ENCODE measurements at regions not wholly inside any gene's neighbourhood (a gene's known extent, or its start where the extent isn't known, plus 50 kb on each side); places are given as distances from the start of the nearest gene placed in this dataset.

DNA sequence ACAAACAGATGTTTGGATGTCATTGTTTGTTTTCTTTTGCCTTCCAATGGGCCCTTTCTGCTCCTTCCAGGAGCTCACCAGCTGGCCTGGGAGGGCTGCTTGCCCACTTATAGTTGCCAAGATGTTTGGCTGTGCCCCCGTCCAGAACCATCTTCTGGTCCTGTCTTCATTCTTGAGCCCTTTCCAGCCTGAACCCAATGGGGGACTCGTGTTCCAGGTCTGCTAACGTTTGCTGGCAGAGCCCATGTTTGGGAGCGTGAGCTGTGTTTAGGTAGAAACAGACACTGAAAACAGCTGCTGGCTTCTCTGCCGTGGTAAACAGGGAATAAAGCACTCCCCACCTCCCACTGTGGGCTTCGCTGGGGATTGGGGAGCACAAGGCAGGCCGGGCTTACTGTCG is 83.2 kb upstream of the SYT13 start:
- Histone ChIP-seq H3K4me3 (ENCODE audit: insufficient read depth, low read depth, low read length) (no peak overlapping the region), H2AFZ (replicated peaks; ENCODE audit: low read length, poor library complexity) (no peak overlapping the region), H3K27me3 (ENCODE audit: control insufficient read depth, insufficient read depth, low read length) (peaks cover 39% of the 10 kb centered on the region), H2BK15ac (ENCODE audit: low read depth, low read length) (no peak overlapping the region), H2BK120ac (ENCODE audit: low read depth, low read length) (no peak overlapping the region), H3K9me3 (ENCODE audit: control insufficient read depth, insufficient read depth, low read length) (no peaks in the 10 kb centered on the region), H3K27ac (ENCODE audit: insufficient read depth, low read length) (no peak overlapping the region), H2BK5ac (ENCODE audit: low read depth, low read length, poor library complexity, severe bottlenecking) (no peak overlapping the region), H3K18ac (ENCODE audit: low read depth, low read length) (no peak overlapping the region), H3K36me3 (ENCODE audit: control insufficient read depth, insufficient read depth, low read length) (no peaks in the 10 kb centered on the region), H3K4ac (ENCODE audit: low read depth, low read length) (no peak overlapping the region), H3K9ac (ENCODE audit: low read depth, low read length) (no peak overlapping the region), H4K8ac (ENCODE audit: low read depth in 2 of 2, low read length in 2 of 2) (no peak overlapping the region), H3K4me2 (ENCODE audit: low read depth, low read length) (no peak overlapping the region), H3K23ac (ENCODE audit: low read depth, low read length) (no peak overlapping the region), H3K4me1 (ENCODE audit: control insufficient read depth, insufficient read depth, low read length) (no peaks in the 10 kb centered on the region), H2BK20ac (ENCODE audit: low read depth, low read length) (no peak overlapping the region), H3K9me1 (ENCODE audit: insufficient read depth, low read length) (no peaks in the 10 kb centered on the region), H3K79me1 (ENCODE audit: low read depth in 1 of 2, low read length in 2 of 2) (no peaks in the 10 kb centered on the region), H3K14ac (replicated peaks; ENCODE audit: low read depth, low read length) (no peak overlapping the region), H2AK9ac (replicated peaks; ENCODE audit: low read depth, low read length, poor library complexity) (no peak overlapping the region), H4K91ac (ENCODE audit: insufficient read depth, low read depth, low read length) (no peak overlapping the region), H2AK5ac (ENCODE audit: low read depth, low read length) (no peak overlapping the region), H4K20me1 (ENCODE audit: insufficient read depth, low read length) (no peaks in the 10 kb centered on the region), H3K56ac (ENCODE audit: extremely low read depth, insufficient read depth, low read length) (no peak overlapping the region), H4K5ac (ENCODE audit: low read depth, low read length) (no peak overlapping the region)
- in situ Hi-C loops (cut with MboI; ENCODE audit: low sequenced_read_pairs) (no loop called here), intact Hi-C loops (cut with micrococcal nuclease) (no loop called here), dilution Hi-C loops (cut with HindIII; ENCODE audit: low sequenced_read_pairs, unreplicated experiment) (no loop called here)
- WGBS, 2 experiments (ENCODE audit: extremely low coverage in 2 of 2, insufficient read length in 1 of 2): 0% methylated on average over 1 of the region's 8 CpGs; no CpG with 5 or more reads in 1 of the 2 experiments
- no peak for DNase-seq
- CTCF ChIA-PET: interaction anchor here (1.3 kb wide), 1 partner anchor 402 kb away, joined by 4 read pairs; no protein-coding TSS in a partner anchor
- no peak for ATAC-seq (ENCODE audit: low read depth)
- no TSS peak for BruUV-seq (replicated peaks)
- TF ChIP-seq CHD1 (IDR thresholded peaks at IDR 0.05; ENCODE audit: low read depth, low read length) (no peak), RFX5 (IDR thresholded peaks at IDR 0.05; ENCODE audit: low read depth, low read length) (no peak), MAZ (IDR thresholded peaks at IDR 0.05; ENCODE audit: borderline replicate concordance, low read depth, low read length) (no peak), SMC3 (IDR thresholded peaks at IDR 0.05; ENCODE audit: low read depth, low read length) (no peak), RCOR1 (IDR thresholded peaks at IDR 0.05; ENCODE audit: insufficient replicate concordance, low read length) (no peak), CEBPB (IDR thresholded peaks at IDR 0.05; ENCODE audit: low read depth, low read length) (no peak), MXI1 (IDR thresholded peaks at IDR 0.05; ENCODE audit: borderline replicate concordance, low read depth, low read length) (no peak), NFE2L2 (IDR thresholded peaks at IDR 0.05; ENCODE audit: low read depth, low read length) (no peak), MAFK (IDR thresholded peaks at IDR 0.05; ENCODE audit: low read depth, low read length) (no peak), FOS (IDR thresholded peaks at IDR 0.05; ENCODE audit: low read depth, low read length) (no peak), RAD21 (IDR thresholded peaks at IDR 0.05; ENCODE audit: low read length) (no peak)
- TF ChIP-seq, protein P1, sequence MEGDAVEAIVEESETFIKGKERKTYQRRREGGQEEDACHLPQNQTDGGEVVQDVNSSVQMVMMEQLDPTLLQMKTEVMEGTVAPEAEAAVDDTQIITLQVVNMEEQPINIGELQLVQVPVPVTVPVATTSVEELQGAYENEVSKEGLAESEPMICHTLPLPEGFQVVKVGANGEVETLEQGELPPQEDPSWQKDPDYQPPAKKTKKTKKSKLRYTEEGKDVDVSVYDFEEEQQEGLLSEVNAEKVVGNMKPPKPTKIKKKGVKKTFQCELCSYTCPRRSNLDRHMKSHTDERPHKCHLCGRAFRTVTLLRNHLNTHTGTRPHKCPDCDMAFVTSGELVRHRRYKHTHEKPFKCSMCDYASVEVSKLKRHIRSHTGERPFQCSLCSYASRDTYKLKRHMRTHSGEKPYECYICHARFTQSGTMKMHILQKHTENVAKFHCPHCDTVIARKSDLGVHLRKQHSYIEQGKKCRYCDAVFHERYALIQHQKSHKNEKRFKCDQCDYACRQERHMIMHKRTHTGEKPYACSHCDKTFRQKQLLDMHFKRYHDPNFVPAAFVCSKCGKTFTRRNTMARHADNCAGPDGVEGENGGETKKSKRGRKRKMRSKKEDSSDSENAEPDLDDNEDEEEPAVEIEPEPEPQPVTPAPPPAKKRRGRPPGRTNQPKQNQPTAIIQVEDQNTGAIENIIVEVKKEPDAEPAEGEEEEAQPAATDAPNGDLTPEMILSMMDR (conservative IDR thresholded peaks at IDR 0.05; ENCODE audit: low read depth, low read length): no peak
- TF ChIP-seq, protein P2, sequence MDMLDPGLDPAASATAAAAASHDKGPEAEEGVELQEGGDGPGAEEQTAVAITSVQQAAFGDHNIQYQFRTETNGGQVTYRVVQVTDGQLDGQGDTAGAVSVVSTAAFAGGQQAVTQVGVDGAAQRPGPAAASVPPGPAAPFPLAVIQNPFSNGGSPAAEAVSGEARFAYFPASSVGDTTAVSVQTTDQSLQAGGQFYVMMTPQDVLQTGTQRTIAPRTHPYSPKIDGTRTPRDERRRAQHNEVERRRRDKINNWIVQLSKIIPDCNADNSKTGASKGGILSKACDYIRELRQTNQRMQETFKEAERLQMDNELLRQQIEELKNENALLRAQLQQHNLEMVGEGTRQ (IDR thresholded peaks at IDR 0.05; ENCODE audit: low read depth, low read length): no peak
- POLR2A ChIA-PET (ENCODE audit: unreplicated experiment): no interaction called here

Measured in IMR-90 (cell line).